ENCODE measurements at regions not wholly inside any gene's neighbourhood (a gene's known extent, or its start where the extent isn't known, plus 50 kb on each side); places are given as distances from the start of the nearest gene placed in this dataset.

- intact Hi-C loops (cut with DNase I), result no loop called here
- no peaks in the 10 kb centered on the region for H3K4me1 ChIP-seq (replicated peaks)
- DNase-seq (ENCODE audit: low spot score), result no peak
These were observed 613.9 kb upstream of the CELF2 start for GRCh38 chr10:10403762-10404161.

GRCh38 chr10:10417671-10418070 is 600.0 kb upstream of the CELF2 start:
- Histone ChIP-seq H3K36me3 (no peaks in the 10 kb centered on the region), H3K4me1 (replicated peaks) (no peaks in the 10 kb centered on the region), H3K4me3 (no peak overlapping the region), H3K9me3 (no peaks in the 10 kb centered on the region), H3K27ac (no peak overlapping the region), H3K27me3 (replicated peaks; ENCODE audit: insufficient read depth) (no peaks in the 10 kb centered on the region)
- TF ChIP-seq CTCF (IDR thresholded peaks at IDR 0.05) (no peak), POLR2AphosphoS5 (IDR thresholded peaks at IDR 0.05) (no peak), POLR2A (IDR thresholded peaks at IDR 0.05) (no peak)
- WGBS, result 73% methylated on average over 3 of the region's 3 CpGs
- no peak for DNase-seq (ENCODE audit: low spot score)
- intact Hi-C loops (cut with DNase I), result no loop called here

More at GRCh38 chr10:10403762-10404161, 613.9 kb upstream of the CELF2 start:
- Histone ChIP-seq H3K27ac (no peak overlapping the region), H3K36me3 (no peaks in the 10 kb centered on the region), H3K9me3 (no peaks in the 10 kb centered on the region), H3K27me3 (replicated peaks; ENCODE audit: insufficient read depth) (no peaks in the 10 kb centered on the region), H3K4me3 (no peak overlapping the region)
- TF ChIP-seq POLR2A (IDR thresholded peaks at IDR 0.05) (no peak), CTCF (IDR thresholded peaks at IDR 0.05) (no peak), POLR2AphosphoS5 (IDR thresholded peaks at IDR 0.05) (no peak)
- WGBS, result 86% methylated on average over 1 of the region's 1 CpG

GRCh38 chr10:10418387-10418786 is 599.3 kb upstream of the CELF2 start:
- no peak for DNase-seq (ENCODE audit: low spot score)
- no peaks in the 10 kb centered on the region for H3K36me3 ChIP-seq
- no peak for TF ChIP-seq POLR2AphosphoS5 (IDR thresholded peaks at IDR 0.05)

GRCh38 chr10:10421071-10421470 is 596.6 kb upstream of the CELF2 start:
- H3K36me3 ChIP-seq, result no peaks in the 10 kb centered on the region
- intact Hi-C loops (cut with DNase I), result no loop called here

More at GRCh38 chr10:10418387-10418786, 599.3 kb upstream of the CELF2 start:
- Histone ChIP-seq H3K27ac (no peak overlapping the region), H3K4me1 (replicated peaks) (no peaks in the 10 kb centered on the region), H3K4me3 (no peak overlapping the region), H3K27me3 (replicated peaks; ENCODE audit: insufficient read depth) (no peaks in the 10 kb centered on the region), H3K9me3 (no peaks in the 10 kb centered on the region)
- intact Hi-C loops (cut with DNase I), result no loop called here
- 68% methylated on average over 6 of the region's 6 CpGs for WGBS

GRCh38 chr10:10431422-10432066 is 586.1 kb upstream of the CELF2 start:
- 72% methylated on average over 5 of the region's 5 CpGs for WGBS
- no peak for TF ChIP-seq POLR2AphosphoS5 (IDR thresholded peaks at IDR 0.05)
- TF ChIP-seq CTCF (IDR thresholded peaks at IDR 0.05), result no peak
- no peak for TF ChIP-seq POLR2A (IDR thresholded peaks at IDR 0.05)
- Histone ChIP-seq H3K27me3 (replicated peaks; ENCODE audit: insufficient read depth) (no peaks in the 10 kb centered on the region), H3K27ac (no peak overlapping the region), H3K36me3 (no peaks in the 10 kb centered on the region), H3K9me3 (no peaks in the 10 kb centered on the region), H3K4me1 (replicated peaks) (no peaks in the 10 kb centered on the region), H3K4me3 (no peak overlapping the region)
- DNase-seq (ENCODE audit: low spot score), result no peak
- intact Hi-C loops (cut with DNase I), result no loop called here

More at GRCh38 chr10:10421071-10421470, 596.6 kb upstream of the CELF2 start:
- no peak for DNase-seq (ENCODE audit: low spot score)
- TF ChIP-seq POLR2A (IDR thresholded peaks at IDR 0.05) (no peak), POLR2AphosphoS5 (IDR thresholded peaks at IDR 0.05) (no peak), CTCF (IDR thresholded peaks at IDR 0.05) (no peak)
- Histone ChIP-seq H3K4me3 (no peak overlapping the region), H3K27ac (no peak overlapping the region), H3K27me3 (replicated peaks; ENCODE audit: insufficient read depth) (no peaks in the 10 kb centered on the region), H3K4me1 (replicated peaks) (no peaks in the 10 kb centered on the region), H3K9me3 (no peaks in the 10 kb centered on the region)
- WGBS, result 67% methylated on average over 5 of the region's 5 CpGs
